Sigmoid colon (tissue), 6 donors: ENCODE measurements at regions not wholly inside any gene's neighbourhood (a gene's known extent, or its start where the extent isn't known, plus 50 kb on each side); places are given as distances from the start of the nearest gene placed in this dataset.

Experiments
- DNase-seq: peaks from one replicate; pipeline ENCODE4 v3.0.0-alpha.2; 2019
- H3K27ac ChIP-seq, 4 donors: fragments of 200-600 bp; sonication (generic); one replicate each; pipeline ENCODE4 v1.5.1; 2016 to 2019; ENCODE audit warnings: mild to moderate bottlenecking in 1 of 4
- H3K27me3 ChIP-seq, 3 donors: fragments of 200-600 bp; sonication (generic); one replicate each; pipeline ENCODE4 v1.5.1; 2019; ENCODE audit warnings: mild to moderate bottlenecking in 1 of 3
- H3K36me3 ChIP-seq, 4 donors: fragments of 200-600 bp; sonication (generic); one replicate each; pipeline ENCODE4 v1.5.1; 2016 to 2019
- H3K4me1 ChIP-seq, 4 donors: fragments of 200-600 bp; sonication (generic); one replicate each; pipeline ENCODE4 v1.5.1; 2017 to 2019
- H3K4me3 ChIP-seq, 4 donors: fragments of 200-600 bp; sonication (generic); one replicate each; pipeline ENCODE4 v1.5.1; 2017 to 2019; ENCODE audit warnings: mild to moderate bottlenecking in 2 of 4, moderate library complexity in 1 of 4
- H3K9me3 ChIP-seq, 4 donors: fragments of 200-600 bp in 3 of 4; sonication (generic) in 3 of 4; one replicate each; pipeline versions ENCODE4 v1.5.1 to v1.6.1; 2013 to 2019
- EP300 ChIP-seq, 4 donors: sonication (generic); formaldehyde crosslinking; IDR thresholded peaks; one replicate each; pipeline ENCODE4 v1.6.1; 2017; ENCODE audit warnings: antibody characterized with exemption in 4 of 4
- POLR2A ChIP-seq, 2 donors: fragments of 450-650 bp; IDR thresholded peaks; one replicate each; pipeline ENCODE4 v1.6.1; 2016; ENCODE audit warnings: antibody characterized with exemption in 2 of 2, mild to moderate bottlenecking in 2 of 2, moderate library complexity in 2 of 2
- POLR2AphosphoS5 ChIP-seq, 4 donors: sonication (generic); formaldehyde crosslinking; IDR thresholded peaks; one replicate each; pipeline ENCODE4 v1.6.1; 2017; ENCODE audit warnings: antibody characterized with exemption in 4 of 4
- WGBS, 2 donors: extraction: QIAGEN DNeasy Blood & Tissue Kit; methylation state at CpG; one replicate each; pipeline ENCODE4 v1.1.7; 2013; 5-methylcytosine and 5-hydroxymethylcytosine counted together
- intact Hi-C: fragments of 100-400 bp; cut with DNase I; formaldehyde crosslinking; loops from one replicate; pipeline ENCODE4 v1.15.1; 2023
- TF ChIP-seq, protein P1 (sequence below), 4 experiments: fragments of 450-650 bp in 3 of 4; fragments of 200-600 bp in 1 of 4; IDR thresholded peaks; one replicate each; pipeline ENCODE4 v1.5.1; 2016 to 2019; ENCODE audit warnings: antibody characterized with exemption in 4 of 4, mild to moderate bottlenecking in 3 of 4, moderate library complexity in 2 of 4
- donor health status: healthy with polysubstance abuse.
- donor health status: healthy.

DNA sequence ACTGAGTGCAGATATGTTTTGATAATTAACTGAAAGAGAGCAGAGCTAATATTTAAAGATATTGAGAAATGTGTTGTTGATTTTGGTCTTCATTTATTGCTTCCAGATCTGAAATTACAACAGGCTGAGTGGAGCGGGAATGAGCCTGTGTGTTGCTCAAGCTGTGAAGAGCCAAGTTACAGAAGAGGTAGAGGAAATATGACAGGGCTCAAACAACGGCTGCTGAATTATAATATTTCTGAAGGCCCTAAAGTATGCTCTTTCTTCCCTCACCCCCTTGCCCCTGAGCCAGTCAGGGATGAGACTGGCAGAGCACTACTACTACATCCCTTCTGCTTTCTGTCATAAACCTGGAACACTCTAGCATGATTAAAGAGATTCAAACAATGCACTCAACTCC, 115.6 kb downstream of the FANCF start:
- no peaks in the 10 kb centered on the region for H3K36me3 ChIP-seq
- TF ChIP-seq POLR2AphosphoS5 (IDR thresholded peaks at IDR 0.05) (no peak), POLR2A (IDR thresholded peaks at IDR 0.05) (no peak), EP300 (IDR thresholded peaks at IDR 0.05) (no peak)
- TF ChIP-seq, protein P1, sequence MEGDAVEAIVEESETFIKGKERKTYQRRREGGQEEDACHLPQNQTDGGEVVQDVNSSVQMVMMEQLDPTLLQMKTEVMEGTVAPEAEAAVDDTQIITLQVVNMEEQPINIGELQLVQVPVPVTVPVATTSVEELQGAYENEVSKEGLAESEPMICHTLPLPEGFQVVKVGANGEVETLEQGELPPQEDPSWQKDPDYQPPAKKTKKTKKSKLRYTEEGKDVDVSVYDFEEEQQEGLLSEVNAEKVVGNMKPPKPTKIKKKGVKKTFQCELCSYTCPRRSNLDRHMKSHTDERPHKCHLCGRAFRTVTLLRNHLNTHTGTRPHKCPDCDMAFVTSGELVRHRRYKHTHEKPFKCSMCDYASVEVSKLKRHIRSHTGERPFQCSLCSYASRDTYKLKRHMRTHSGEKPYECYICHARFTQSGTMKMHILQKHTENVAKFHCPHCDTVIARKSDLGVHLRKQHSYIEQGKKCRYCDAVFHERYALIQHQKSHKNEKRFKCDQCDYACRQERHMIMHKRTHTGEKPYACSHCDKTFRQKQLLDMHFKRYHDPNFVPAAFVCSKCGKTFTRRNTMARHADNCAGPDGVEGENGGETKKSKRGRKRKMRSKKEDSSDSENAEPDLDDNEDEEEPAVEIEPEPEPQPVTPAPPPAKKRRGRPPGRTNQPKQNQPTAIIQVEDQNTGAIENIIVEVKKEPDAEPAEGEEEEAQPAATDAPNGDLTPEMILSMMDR (IDR thresholded peaks at IDR 0.05), result no peak
- H3K27ac ChIP-seq, result no peak overlapping the region
- WGBS, 2 donors, result 40 to 66% methylated on average over 2 of the region's 2 CpGs
- H3K4me3 ChIP-seq, result no peak overlapping the region
- no peaks in the 10 kb centered on the region for H3K27me3 ChIP-seq
- no peak for DNase-seq
- intact Hi-C loops, result no loop called here
- peaks cover 0 to 13% (median 6%) of the 10 kb centered on the region in 4 donors for H3K4me1 ChIP-seq
- no peaks in the 10 kb centered on the region for H3K9me3 ChIP-seq

DNA sequence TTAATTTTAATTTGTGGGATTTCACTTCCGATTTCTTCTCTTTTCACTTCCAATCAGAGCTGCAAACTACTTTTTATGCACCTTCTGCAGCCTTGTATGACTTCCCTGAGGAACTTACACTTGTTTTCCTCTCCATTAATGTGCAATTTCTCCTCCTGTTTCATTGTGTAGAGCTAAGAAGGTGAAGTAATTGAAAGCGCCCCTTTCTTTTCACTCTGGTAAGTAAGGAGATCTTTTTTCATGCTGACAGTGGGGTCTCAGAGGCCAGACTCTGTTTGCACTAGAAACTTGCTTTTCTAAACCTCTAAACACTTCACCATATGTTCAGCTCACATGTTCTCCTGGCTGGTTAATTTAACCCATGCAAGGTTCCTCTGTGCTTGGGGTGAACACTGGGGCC, 117.0 kb downstream of the FANCF start:
- no peaks in the 10 kb centered on the region for H3K36me3 ChIP-seq
- intact Hi-C loops, result no loop called here
- TF ChIP-seq EP300 (IDR thresholded peaks at IDR 0.05), result no peak
- no peak for TF ChIP-seq POLR2AphosphoS5 (IDR thresholded peaks at IDR 0.05)
- TF ChIP-seq POLR2A (IDR thresholded peaks at IDR 0.05), result no peak
- TF ChIP-seq, protein P1 (IDR thresholded peaks at IDR 0.05), result no peak
- WGBS, 2 donors, result 51 to 71% methylated on average over 2 of the region's 2 CpGs
- no peak for DNase-seq
- no peak overlapping the region for H3K27ac ChIP-seq
- H3K4me3 ChIP-seq, result no peak overlapping the region
- no peaks in the 10 kb centered on the region for H3K27me3 ChIP-seq
- peaks cover 0 to 13% (median 6%) of the 10 kb centered on the region in 4 donors for H3K4me1 ChIP-seq
- H3K9me3 ChIP-seq, result no peaks in the 10 kb centered on the region

DNA sequence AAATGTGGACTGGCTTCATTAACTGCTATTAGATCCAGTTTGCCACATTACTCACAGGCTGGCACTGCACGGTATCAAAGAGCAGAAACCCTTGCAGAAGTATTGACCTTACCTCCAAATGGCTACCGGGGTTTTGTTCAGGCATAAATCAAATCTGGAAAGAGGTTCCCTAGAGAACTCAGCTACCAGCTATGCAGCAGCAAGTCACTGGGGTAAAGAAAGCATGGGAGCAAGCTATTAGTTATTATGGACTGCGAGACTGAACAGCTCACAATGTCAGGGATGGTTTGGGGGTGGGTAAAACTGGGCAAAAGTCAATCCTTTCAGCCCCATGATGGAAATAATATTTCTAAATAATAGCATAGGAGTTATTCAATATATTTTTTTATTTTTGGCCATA, 128.1 kb downstream of the FANCF start:
- no peak for TF ChIP-seq POLR2A (IDR thresholded peaks at IDR 0.05)
- TF ChIP-seq EP300 (IDR thresholded peaks at IDR 0.05), result no peak
- no peak for TF ChIP-seq POLR2AphosphoS5 (IDR thresholded peaks at IDR 0.05)
- TF ChIP-seq, protein P1 (IDR thresholded peaks at IDR 0.05), result no peak
- no peaks in the 10 kb centered on the region for H3K27me3 ChIP-seq
- H3K36me3 ChIP-seq, result no peaks in the 10 kb centered on the region
- H3K4me1 ChIP-seq, result no peaks in the 10 kb centered on the region
- no peak overlapping the region for H3K4me3 ChIP-seq
- H3K27ac ChIP-seq, result no peak overlapping the region
- H3K9me3 ChIP-seq, result no peaks in the 10 kb centered on the region
- DNase-seq, result no peak
- WGBS, 2 donors, result 68 to 72% methylated on average over 3 of the region's 3 CpGs
- intact Hi-C loops, result no loop called here

DNA sequence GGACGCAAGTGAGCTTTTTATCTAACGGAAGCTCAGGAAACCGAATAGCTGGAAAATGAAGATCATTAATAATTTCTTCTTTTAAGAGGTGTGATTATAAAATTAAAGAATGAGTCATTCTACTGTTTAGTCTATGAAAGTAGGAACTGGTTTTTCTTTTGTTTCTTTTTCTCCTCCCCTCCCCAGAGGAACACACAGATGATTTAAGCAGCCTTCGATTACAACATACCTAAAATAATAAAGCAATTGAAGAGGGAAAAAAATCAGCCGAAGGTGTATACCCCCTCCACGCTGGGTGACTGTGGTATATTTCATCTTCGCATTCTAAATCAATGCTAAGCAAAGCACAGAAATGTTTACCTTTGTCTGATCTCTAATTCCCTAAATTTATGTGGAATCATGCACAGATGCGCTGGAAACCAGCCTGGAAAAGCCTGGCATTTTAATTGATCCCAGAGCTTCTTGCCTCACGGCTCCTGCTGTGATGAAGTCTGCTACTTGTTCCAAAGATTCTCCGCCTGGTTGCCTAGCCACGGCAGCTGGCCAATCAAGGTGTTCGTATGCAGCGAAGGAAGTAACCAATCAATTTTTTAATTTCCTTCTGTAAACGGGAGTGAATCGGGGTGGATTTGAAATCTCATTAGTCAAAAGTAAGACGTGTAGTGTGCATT, 133.9 kb downstream of the FANCF start:
- Histone ChIP-seq H3K4me1 (no peaks in the 10 kb centered on the region), H3K4me3 (no peak overlapping the region), H3K36me3 (no peaks in the 10 kb centered on the region), H3K9me3 (no peaks in the 10 kb centered on the region), H3K27ac (no peak overlapping the region), H3K27me3 (no peaks in the 10 kb centered on the region)
- no peak for DNase-seq
- intact Hi-C loops, result no loop called here
- 79 to 81% methylated on average over 16 of the region's 16 CpGs for WGBS, 2 donors
- TF ChIP-seq POLR2A (IDR thresholded peaks at IDR 0.05) (no peak), EP300 (IDR thresholded peaks at IDR 0.05) (no peak), POLR2AphosphoS5 (IDR thresholded peaks at IDR 0.05) (no peak)
- TF ChIP-seq, protein P1 (IDR thresholded peaks at IDR 0.05), result no peak
